ENCODE measurements at regions not wholly inside any gene's neighbourhood (a gene's known extent, or its start where the extent isn't known, plus 50 kb on each side); places are given as distances from the start of the nearest gene placed in this dataset.

GRCh38 chr3:67964596-67964995 lies 310.2 kb upstream of the SUCLG2 start:
- intact Hi-C loops (cut with DNase I; ENCODE audit: low total_unique reads): no loop called here
- DNase-seq: no peak
- Histone ChIP-seq H3K36me3 (no peaks in the 10 kb centered on the region), H3K9me3 (peaks cover 0 to 28% (median 3%) of the 10 kb centered on the region in 4 donors), H3K4me1 (no peaks in the 10 kb centered on the region), H3K27me3 (no peaks in the 10 kb centered on the region), H3K4me3 (no peak overlapping the region), H3K27ac (no peak overlapping the region)
- no peak for TF ChIP-seq POLR2AphosphoS5 (IDR thresholded peaks at IDR 0.05)
- no peak for TF ChIP-seq EP300 (IDR thresholded peaks at IDR 0.05)
- no peak for TF ChIP-seq POLR2A (IDR thresholded peaks at IDR 0.05)
- no peak for TF ChIP-seq CTCF (IDR thresholded peaks at IDR 0.05)

DNA sequence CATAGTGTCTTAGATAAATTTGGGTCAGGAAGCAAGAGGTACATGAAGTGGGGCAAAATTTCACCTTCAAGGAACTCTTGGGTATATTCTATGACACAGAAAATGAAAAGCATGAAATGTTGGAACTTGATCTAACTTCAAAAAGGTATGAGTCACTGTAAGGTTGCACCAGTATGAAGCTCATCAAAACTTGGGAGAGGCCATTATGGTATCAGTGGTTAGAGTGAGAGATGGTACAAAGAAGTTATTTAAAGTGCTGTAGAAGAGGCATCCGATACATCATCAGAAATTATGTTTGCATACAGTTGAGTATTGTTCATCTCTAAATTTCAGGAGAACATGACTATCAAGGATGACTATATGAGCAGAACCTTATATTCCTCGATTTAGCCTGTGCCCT lies 302.9 kb upstream of the SUCLG2 start:
- no peak for DNase-seq
- H3K36me3 ChIP-seq: no peaks in the 10 kb centered on the region
- H3K27me3 ChIP-seq: no peaks in the 10 kb centered on the region
- no peak overlapping the region for H3K4me3 ChIP-seq
- H3K4me1 ChIP-seq: no peaks in the 10 kb centered on the region
- peaks cover 0 to 47% (median 3%) of the 10 kb centered on the region in 4 donors for H3K9me3 ChIP-seq
- intact Hi-C loops (cut with DNase I; ENCODE audit: low total_unique reads): no loop called here
- H3K27ac ChIP-seq: no peak overlapping the region
- TF ChIP-seq POLR2A (IDR thresholded peaks at IDR 0.05) (no peak), POLR2AphosphoS5 (IDR thresholded peaks at IDR 0.05) (no peak), EP300 (IDR thresholded peaks at IDR 0.05) (no peak), CTCF (IDR thresholded peaks at IDR 0.05) (no peak)
- 66 to 85% (median 81%) methylated on average over 2 of the region's 2 CpGs for WGBS, 5 donors

DNA sequence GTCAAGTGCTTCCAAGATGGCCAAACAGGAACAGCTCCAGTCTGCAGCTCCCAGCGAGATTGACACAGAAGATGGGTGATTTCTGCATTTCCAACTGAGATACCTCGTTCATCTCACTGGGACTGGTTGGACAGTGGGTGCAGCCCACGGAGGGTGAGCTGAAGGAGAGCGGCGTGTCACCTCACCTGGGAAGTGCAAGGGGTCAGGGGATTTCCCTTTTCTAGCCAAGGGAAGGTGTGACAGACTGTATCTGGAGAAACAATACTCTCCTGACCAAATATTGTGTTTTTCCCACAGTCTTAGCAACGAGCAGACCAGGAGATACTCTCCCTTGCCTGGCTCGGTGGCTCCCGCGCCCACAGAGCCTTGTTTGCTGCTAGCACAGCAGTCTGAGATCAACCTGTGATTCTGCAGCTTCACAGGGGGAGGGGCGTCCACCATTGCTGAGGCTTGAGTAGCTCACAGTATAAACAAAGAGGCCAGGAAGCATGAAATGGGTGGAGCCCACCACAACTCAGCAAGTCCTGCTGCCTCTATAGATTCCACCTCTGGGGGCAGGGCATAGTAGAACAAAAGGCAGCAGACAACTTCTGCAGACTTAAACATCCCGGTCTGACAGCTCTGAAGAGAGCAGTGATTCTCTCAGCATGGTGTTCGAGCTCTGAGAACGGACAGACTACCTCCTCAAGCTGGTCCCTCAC lies 293.5 kb upstream of the SUCLG2 start:
- no peak overlapping the region for H3K4me3 ChIP-seq
- no peaks in the 10 kb centered on the region for H3K4me1 ChIP-seq
- 30 to 47% (median 34%) methylated on average over 12 to 13 of the region's 13 CpGs for WGBS, 5 donors
- TF ChIP-seq POLR2A (IDR thresholded peaks at IDR 0.05): no peak
- TF ChIP-seq CTCF (IDR thresholded peaks at IDR 0.05): no peak
- no peak for TF ChIP-seq EP300 (IDR thresholded peaks at IDR 0.05)
- TF ChIP-seq POLR2AphosphoS5 (IDR thresholded peaks at IDR 0.05): no peak
- peaks cover 0 to 7% (median 0%) of the 10 kb centered on the region in 3 donors for H3K27me3 ChIP-seq
- H3K36me3 ChIP-seq: no peaks in the 10 kb centered on the region
- peaks cover 0 to 14% (median 8%) of the 10 kb centered on the region in 4 donors for H3K9me3 ChIP-seq
- no peak overlapping the region for H3K27ac ChIP-seq
- intact Hi-C loops (cut with DNase I; ENCODE audit: low total_unique reads): no loop called here
- DNase-seq: peak in 1 of 2 donors; percentile 57

DNA sequence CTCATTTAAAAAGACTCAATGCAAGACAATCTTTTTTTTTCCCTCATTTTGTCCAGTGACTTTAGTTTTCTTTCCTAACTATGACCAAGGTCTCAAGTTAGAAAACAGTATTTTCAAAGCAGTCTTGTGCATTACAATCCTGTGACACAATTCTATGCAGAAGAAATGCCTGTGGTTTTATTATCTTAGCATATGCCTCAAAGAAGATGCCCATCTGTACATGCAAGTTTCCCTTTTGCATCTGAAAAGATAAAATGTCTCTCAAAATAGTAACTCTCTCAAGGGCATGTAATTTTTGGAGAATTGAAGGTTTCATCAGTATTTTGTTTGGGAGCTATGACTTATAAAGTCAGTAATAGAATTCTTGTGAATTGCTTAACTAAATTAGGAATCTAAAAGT lies 292.0 kb upstream of the SUCLG2 start:
- Histone ChIP-seq H3K9me3 (peaks cover 0 to 14% (median 7%) of the 10 kb centered on the region in 4 donors), H3K36me3 (no peaks in the 10 kb centered on the region), H3K27me3 (peaks cover 0 to 7% (median 0%) of the 10 kb centered on the region in 3 donors), H3K27ac (no peak overlapping the region), H3K4me3 (no peak overlapping the region), H3K4me1 (no peaks in the 10 kb centered on the region)
- DNase-seq: no peak
- TF ChIP-seq POLR2A (IDR thresholded peaks at IDR 0.05) (no peak), POLR2AphosphoS5 (IDR thresholded peaks at IDR 0.05) (no peak), EP300 (IDR thresholded peaks at IDR 0.05) (no peak), CTCF (IDR thresholded peaks at IDR 0.05) (no peak)
- intact Hi-C loops (cut with DNase I; ENCODE audit: low total_unique reads): no loop called here
